HFFc6 (cell line): ENCODE measurements at regions not wholly inside any gene's neighbourhood (a gene's known extent, or its start where the extent isn't known, plus 50 kb on each side); places are given as distances from the start of the nearest gene placed in this dataset.

Experiments used
- DNase-seq: peaks from one replicate; pipeline ENCODE4 v3.0.0-alpha.2; 2018
- H3K27ac Mint-ChIP-seq: 2 replicates; pipeline ENCODE4 v1.8.0; 2020; ENCODE audit warnings: mild to moderate bottlenecking, mixed read lengths
- H3K27me3 Mint-ChIP-seq: 2 replicates; pipeline ENCODE4 v1.8.0; 2021; ENCODE audit warnings: mild to moderate bottlenecking, moderate library complexity, mixed read lengths; ENCODE audit not compliant: insufficient read depth
- H3K36me3 Mint-ChIP-seq: 2 replicates; pipeline ENCODE4 v1.8.0; 2021; ENCODE audit warnings: low read depth, mixed read lengths
- H3K4me1 Mint-ChIP-seq: 2 replicates; pipeline ENCODE4 v1.8.0; 2020; ENCODE audit warnings: low read depth, mixed read lengths
- H3K4me3 Mint-ChIP-seq: 2 replicates; pipeline ENCODE4 v1.8.0; 2020; ENCODE audit warnings: mild to moderate bottlenecking, moderate library complexity, mixed read lengths
- H3K9me3 Mint-ChIP-seq: 2 replicates; pipeline ENCODE4 v1.8.0; 2020; ENCODE audit warnings: mild to moderate bottlenecking, mixed read lengths
- TF ChIP-seq, protein P1 (sequence below): fragments of 200-600 bp; sonication (generic); IDR thresholded peaks from 2 replicates; pipeline ENCODE4 v1.5.0; 2021; ENCODE audit warnings: antibody characterized with exemption, mild to moderate bottlenecking

DNA sequence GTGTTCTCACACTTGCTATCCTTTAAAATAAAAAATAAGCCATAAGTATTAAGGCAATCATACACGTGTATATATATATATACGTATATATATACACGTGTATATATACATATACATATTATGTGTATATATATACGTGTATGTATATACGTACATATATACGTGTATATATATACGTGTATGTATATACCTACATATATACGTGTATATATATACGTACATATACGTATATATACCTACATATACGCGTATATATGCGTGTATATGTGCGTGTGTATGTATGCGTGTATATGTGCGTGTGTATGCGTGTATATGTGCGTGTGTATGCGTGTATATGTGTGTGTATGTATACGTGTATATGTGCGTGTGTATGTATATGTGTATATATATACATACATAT is 477.3 kb upstream of the ARRDC4 start:
- no peak overlapping the region for H3K27ac Mint-ChIP-seq
- TF ChIP-seq, protein P1, sequence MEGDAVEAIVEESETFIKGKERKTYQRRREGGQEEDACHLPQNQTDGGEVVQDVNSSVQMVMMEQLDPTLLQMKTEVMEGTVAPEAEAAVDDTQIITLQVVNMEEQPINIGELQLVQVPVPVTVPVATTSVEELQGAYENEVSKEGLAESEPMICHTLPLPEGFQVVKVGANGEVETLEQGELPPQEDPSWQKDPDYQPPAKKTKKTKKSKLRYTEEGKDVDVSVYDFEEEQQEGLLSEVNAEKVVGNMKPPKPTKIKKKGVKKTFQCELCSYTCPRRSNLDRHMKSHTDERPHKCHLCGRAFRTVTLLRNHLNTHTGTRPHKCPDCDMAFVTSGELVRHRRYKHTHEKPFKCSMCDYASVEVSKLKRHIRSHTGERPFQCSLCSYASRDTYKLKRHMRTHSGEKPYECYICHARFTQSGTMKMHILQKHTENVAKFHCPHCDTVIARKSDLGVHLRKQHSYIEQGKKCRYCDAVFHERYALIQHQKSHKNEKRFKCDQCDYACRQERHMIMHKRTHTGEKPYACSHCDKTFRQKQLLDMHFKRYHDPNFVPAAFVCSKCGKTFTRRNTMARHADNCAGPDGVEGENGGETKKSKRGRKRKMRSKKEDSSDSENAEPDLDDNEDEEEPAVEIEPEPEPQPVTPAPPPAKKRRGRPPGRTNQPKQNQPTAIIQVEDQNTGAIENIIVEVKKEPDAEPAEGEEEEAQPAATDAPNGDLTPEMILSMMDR, result no peak
- H3K4me3 Mint-ChIP-seq, result no peak overlapping the region
- H3K27me3 Mint-ChIP-seq, result no peaks in the 10 kb centered on the region
- no peak for DNase-seq
- peaks cover 43% of the 10 kb centered on the region for H3K9me3 Mint-ChIP-seq
- no peaks in the 10 kb centered on the region for H3K36me3 Mint-ChIP-seq
- H3K4me1 Mint-ChIP-seq, result no peaks in the 10 kb centered on the region

DNA sequence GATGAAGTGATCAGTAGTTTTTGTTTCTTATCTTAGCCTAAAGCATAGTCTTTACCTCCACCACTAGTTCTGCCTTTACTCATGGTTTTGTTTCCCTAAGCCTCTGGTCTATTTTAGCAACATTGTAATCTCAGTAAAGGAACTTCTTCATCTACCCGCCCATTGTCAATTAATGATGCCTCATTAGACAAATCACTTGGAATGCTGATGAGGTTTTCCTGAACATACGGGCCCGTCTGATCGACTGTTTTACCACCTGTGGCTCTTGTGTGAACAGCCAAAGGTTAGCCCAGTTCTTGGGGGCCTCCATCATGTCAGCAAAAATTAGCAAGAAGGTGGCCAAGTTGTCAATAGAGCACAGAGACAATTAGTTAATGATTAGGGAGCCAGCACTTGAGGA is 470.1 kb upstream of the ARRDC4 start:
- Mint-ChIP-seq H3K4me1 (no peaks in the 10 kb centered on the region), H3K27ac (no peak overlapping the region), H3K36me3 (no peaks in the 10 kb centered on the region), H3K4me3 (no peak overlapping the region), H3K27me3 (no peaks in the 10 kb centered on the region), H3K9me3 (peaks cover 53% of the 10 kb centered on the region)
- no peak for DNase-seq
- TF ChIP-seq, protein P1, result no peak

- Mint-ChIP-seq H3K27me3 (no peaks in the 10 kb centered on the region), H3K9me3 (peaks cover 43% of the 10 kb centered on the region), H3K4me1 (no peaks in the 10 kb centered on the region), H3K36me3 (no peaks in the 10 kb centered on the region; the same call in 1 of the 2 replicates), H3K27ac (no peak overlapping the region), H3K4me3 (no peak overlapping the region)
- TF ChIP-seq, protein P1, result no peak
- DNase-seq, result no peak
These were observed 459.2 kb upstream of the ARRDC4 start for GRCh38 chr15:97501291-97501690.

GRCh38 chr15:97502038-97502437 is 458.5 kb upstream of the ARRDC4 start:
- Mint-ChIP-seq H3K36me3 (no peaks in the 10 kb centered on the region; the same call in 1 of the 2 replicates), H3K4me3 (no peak overlapping the region), H3K4me1 (no peaks in the 10 kb centered on the region), H3K27me3 (no peaks in the 10 kb centered on the region), H3K27ac (no peak overlapping the region), H3K9me3 (peaks cover 39% of the 10 kb centered on the region)
- no peak for DNase-seq
- TF ChIP-seq, protein P1, result no peak

DNA sequence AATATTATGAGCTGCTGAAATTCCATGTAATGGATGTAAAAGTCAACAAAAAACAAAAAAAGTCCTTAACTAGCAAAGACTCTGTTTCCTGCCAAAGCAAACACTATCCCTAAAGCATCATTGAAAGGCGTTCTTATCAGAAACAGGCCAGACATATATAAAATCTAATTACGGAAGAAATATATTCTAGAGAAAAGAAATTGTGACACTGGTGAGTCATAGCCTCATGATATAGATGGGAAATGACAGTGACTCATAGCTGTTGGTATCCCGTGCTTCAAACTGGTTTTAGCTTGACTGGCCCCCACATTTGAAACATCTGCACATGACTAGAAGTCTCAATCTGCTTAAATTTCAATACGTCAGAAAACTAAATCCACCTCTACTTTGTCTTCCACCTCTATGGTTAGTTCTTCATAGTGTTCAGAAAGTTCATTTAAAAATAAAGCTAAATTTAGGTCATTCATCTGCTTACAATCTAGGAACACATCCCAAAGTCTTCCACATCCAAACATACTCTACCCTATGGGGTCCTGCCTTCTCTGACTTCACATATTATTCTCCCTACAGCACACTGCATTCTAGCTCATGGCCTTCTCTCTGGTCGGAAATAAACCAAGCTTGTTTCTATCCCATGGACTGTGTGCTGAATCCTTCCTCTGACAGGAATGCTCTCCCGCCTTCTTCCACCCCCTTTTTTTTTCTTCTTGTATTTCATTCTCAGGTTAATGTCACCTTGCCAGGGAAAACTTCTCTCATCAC is 456.3 kb upstream of the ARRDC4 start:
- H3K36me3 Mint-ChIP-seq, result no peaks in the 10 kb centered on the region; the same call in 1 of the 2 replicates
- H3K27ac Mint-ChIP-seq, result no peak overlapping the region
- H3K27me3 Mint-ChIP-seq, result no peaks in the 10 kb centered on the region
- peaks cover 38% of the 10 kb centered on the region for H3K9me3 Mint-ChIP-seq
- no peak overlapping the region for H3K4me3 Mint-ChIP-seq
- no peak for DNase-seq
- H3K4me1 Mint-ChIP-seq, result no peaks in the 10 kb centered on the region
- TF ChIP-seq, protein P1, result no peak
